AG09319 (cell line): ENCODE measurements at regions not wholly inside any gene's neighbourhood (a gene's known extent, or its start where the extent isn't known, plus 50 kb on each side); places are given as distances from the start of the nearest gene placed in this dataset.

ENCODE experiments used
- DNase-seq: peaks from one replicate; pipeline ENCODE4 v3.0.0-alpha.2; 2010; ENCODE audit warnings: low read depth; ENCODE audit errors: extremely low read depth
- CTCF ChIP-seq: IDR thresholded peaks from 2 replicates; pipeline ENCODE4 v1.5.1; 2011; ENCODE audit warnings: low read depth, mild to moderate bottlenecking, inconsistent platforms, low read length, moderate library complexity

GRCh38 chrX:26631385-26631784 is 415.4 kb downstream of the MAGEB5 start:
- DNase-seq: no peak
- TF ChIP-seq CTCF: no peak

- no peak for DNase-seq
- TF ChIP-seq CTCF: no peak
Measured at GRCh38 chrX:26613956-26614355, 398.0 kb downstream of the MAGEB5 start.

GRCh38 chrX:26606971-26607370 is 391.0 kb downstream of the MAGEB5 start:
- no peak for TF ChIP-seq CTCF
- no peak for DNase-seq

- no peak for DNase-seq
- TF ChIP-seq CTCF: no peak
Measured at GRCh38 chrX:26597981-26598380, 382.0 kb downstream of the MAGEB5 start.

GRCh38 chrX:26590849-26591248 is 374.9 kb downstream of the MAGEB5 start:
- no peak for TF ChIP-seq CTCF
- DNase-seq: no peak

- TF ChIP-seq CTCF: no peak
- DNase-seq: no peak
Measured at GRCh38 chrX:26586570-26586969, 370.6 kb downstream of the MAGEB5 start.

GRCh38 chrX:26581091-26581490 is 365.1 kb downstream of the MAGEB5 start:
- DNase-seq: no peak
- no peak for TF ChIP-seq CTCF
